ENCODE measurements at regions not wholly inside any gene's neighbourhood (a gene's known extent, or its start where the extent isn't known, plus 50 kb on each side); places are given as distances from the start of the nearest gene placed in this dataset.

DNA sequence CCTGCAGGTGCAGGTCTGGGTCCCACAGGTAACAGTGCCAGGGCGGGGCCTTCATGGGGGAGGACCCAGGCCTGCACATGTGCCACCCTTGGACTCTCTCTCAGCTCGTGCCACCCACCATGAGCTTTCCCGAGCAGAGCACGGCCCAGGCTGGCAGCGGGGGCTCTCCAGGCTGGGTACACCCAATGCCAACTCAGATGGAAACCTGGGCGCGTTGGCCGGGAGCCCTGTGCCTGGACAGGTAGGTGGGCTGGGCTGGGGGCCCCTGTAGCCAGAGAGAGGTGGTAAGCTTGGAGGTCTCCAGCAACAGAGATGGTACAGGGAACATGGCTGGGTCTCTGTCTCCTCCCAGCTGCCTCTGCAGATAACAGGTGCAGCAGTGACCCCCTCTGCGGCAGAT is 69.9 kb upstream of the ADARB2 start:
- DNase-seq (ENCODE audit: low read depth) = no peak

DNA sequence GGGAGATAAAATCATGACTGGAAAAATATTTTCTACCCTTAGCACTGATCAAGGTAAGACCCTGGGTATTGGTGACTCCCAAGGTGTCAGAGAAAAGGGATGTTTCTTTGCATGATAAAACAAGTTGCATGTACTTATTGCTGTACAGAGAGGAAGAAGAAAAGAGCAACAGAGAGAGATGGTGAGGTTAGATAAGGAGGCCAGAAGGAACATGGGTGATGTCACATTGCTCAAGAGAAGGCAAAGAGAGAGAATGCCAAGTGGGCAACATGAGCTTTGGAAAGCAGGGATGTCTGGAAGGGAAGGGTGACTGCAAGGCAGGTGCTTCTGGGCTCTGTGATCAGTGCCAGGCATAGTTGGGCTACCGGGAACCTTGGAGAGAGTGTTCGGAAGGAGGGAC is 65.1 kb upstream of the ADARB2 start:
- no peak for DNase-seq (ENCODE audit: low read depth)

GRCh38 chr10:1788401-1788800 is 51.1 kb upstream of the ADARB2 start:
- no peak for DNase-seq (ENCODE audit: low read depth)
